RWPE1 (cell line): ENCODE measurements at regions not wholly inside any gene's neighbourhood (a gene's known extent, or its start where the extent isn't known, plus 50 kb on each side); places are given as distances from the start of the nearest gene placed in this dataset.
"Not testable (repeated sequence)": the region's sequence is repeated elsewhere in the genome, so short reads cannot be mapped to it uniquely, and the experiment has no call there.

ENCODE experiments used
- CTCF ChIA-PET: fragments of 350-600 bp; sonication (Branson Sonifier 250); formaldehyde crosslinking; extraction: SDS; loops from one replicate; lab custom pipeline; 2021; lab: Yijun Ruan, JAX
- POLR2A ChIA-PET: fragments of 400-600 bp; formaldehyde crosslinking; extraction: SDS; loops from one replicate; lab custom pipeline; 2020; ENCODE audit warnings: antibody characterized with exemption; ENCODE audit not compliant: low non-redundant PET; lab: Yijun Ruan, JAX
- DNase-seq: peaks from one replicate; pipeline ENCODE4 v3.0.0; 2012; ENCODE audit warnings: low spot score
- H3K27ac ChIP-seq: fragments of 450-650 bp; 2 replicates; pipeline ENCODE4 v1.5.1; 2017
- CTCF ChIP-seq: fragments of 450-650 bp; conservative IDR thresholded peaks from 2 replicates; pipeline ENCODE4 v1.5.1; 2017; ENCODE audit warnings: low read depth, mild to moderate bottlenecking

GRCh38 chr4:75338352-75338880 lies 175.8 kb downstream of the RCHY1 start:
- H3K27ac ChIP-seq: no peak overlapping the region
- POLR2A ChIA-PET: no interaction called here
- no peak for TF ChIP-seq CTCF
- CTCF ChIA-PET: no interaction called here
- no peak for DNase-seq

GRCh38 chr4:75327804-75328512 lies 186.2 kb downstream of the RCHY1 start:
- ChIA-PET POLR2A (no interaction called here), CTCF (no interaction called here)
- TF ChIP-seq CTCF: no peak
- no peak for DNase-seq
- no peak overlapping the region for H3K27ac ChIP-seq

- no peak for DNase-seq
- CTCF ChIA-PET: no interaction called here
- H3K27ac ChIP-seq: no peak overlapping the region
- POLR2A ChIA-PET: no interaction called here
- no peak for TF ChIP-seq CTCF
These were observed 188.8 kb downstream of the RCHY1 start for GRCh38 chr4:75325318-75325979.

DNA sequence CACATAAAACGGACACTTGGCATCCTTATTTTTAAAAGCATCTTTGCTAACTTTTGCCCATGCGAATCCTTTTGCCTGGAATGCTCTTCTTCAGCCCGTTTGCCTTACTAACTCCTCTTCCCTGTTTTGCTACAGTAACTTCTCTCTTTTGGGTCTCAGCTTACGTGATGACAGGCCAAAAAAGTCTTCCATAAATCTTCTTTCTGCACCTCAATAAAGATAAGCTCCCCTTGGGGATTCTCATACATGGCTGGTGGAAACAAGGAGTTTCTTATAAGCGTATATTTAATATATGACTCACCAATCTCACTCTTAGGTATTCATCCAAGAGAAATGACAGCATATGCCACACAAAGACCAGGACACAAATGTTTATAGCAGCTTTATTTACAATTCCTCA lies 192.7 kb downstream of the RCHY1 start:
- DNase-seq: no peak

DNA sequence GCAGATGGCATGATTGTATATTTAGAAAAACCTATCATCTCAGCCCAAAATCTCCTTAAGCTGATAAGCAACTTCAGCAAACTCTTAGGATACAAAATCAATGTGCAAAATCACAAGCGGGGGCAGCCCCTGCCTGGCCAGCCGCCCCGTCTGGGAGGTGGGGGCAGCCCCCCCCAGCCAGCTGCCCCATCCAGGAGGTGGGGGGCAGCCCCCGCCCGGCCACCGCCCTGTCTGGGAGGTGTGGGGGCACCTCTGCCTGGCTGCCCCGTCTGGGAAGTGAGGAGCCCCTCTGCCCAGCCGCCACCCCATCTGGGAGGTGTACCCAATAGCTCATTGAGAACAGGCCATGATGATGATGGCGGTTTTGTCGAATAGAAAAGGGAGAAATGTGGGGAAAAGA lies 196.6 kb downstream of the RCHY1 start:
- POLR2A ChIA-PET, CTCF ChIA-PET: not testable (repeated sequence)

More for the DNA sequence above, 192.7 kb downstream of the RCHY1 start:
- POLR2A ChIA-PET: no interaction called here
- no peak overlapping the region for H3K27ac ChIP-seq
- CTCF ChIA-PET: no interaction called here
- TF ChIP-seq CTCF: no peak

DNA sequence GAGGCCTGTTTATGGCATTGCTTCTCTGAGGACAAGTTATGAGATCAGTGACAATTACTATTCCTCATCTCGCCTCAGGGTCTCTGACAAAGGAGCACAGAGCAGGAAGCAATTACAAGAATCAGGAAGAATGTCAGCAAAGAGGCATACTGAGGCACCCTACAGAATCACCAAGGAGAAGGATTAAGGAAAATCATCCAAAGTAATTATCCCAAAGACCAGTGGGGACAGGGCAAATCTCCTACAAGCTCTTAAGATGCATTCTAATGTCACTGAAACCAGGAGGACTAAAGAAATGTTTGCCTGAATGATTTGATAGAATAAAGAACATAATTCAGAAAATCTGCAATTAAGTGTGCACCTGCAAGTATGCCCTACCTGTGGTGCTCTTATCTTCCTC lies 206.2 kb downstream of the RCHY1 start:
- no peak overlapping the region for H3K27ac ChIP-seq
- POLR2A ChIA-PET: no interaction called here
- CTCF ChIA-PET: no interaction called here
- DNase-seq: no peak
- no peak for TF ChIP-seq CTCF

More for the DNA sequence above, 196.6 kb downstream of the RCHY1 start:
- not testable (repeated sequence) for DNase-seq, H3K27ac ChIP-seq

DNA sequence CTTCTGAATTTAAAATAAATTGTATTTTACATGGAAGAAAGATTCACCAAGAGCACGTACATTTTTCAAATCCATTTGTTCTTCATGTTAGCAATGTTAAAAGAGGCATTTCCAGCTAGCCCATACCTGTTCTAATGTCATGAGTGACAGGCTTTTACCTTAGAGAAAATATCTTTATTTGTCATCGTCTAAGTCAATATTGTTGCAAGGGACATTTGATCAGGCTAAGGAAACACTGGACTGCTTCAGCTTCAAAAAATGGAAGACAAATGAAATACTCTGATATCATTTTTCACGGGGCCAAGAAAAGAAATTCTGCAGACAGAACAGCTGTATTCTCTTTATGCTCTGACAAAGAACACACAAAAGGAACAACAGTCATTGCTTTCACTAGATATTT lies 207.7 kb downstream of the RCHY1 start:
- H3K27ac ChIP-seq: no peak overlapping the region
- ChIA-PET POLR2A (no interaction called here), CTCF (no interaction called here)
- DNase-seq: no peak
- TF ChIP-seq CTCF: no peak
